ENCODE measurements at regions not wholly inside any gene's neighbourhood (a gene's known extent, or its start where the extent isn't known, plus 50 kb on each side); places are given as distances from the start of the nearest gene placed in this dataset.

- no peak for DNase-seq
- H3K4me3 ChIP-seq: no peak overlapping the region
- no peaks in the 10 kb centered on the region for H3K27me3 ChIP-seq
- no peaks in the 10 kb centered on the region for H3K9me3 ChIP-seq
- no peak for TF ChIP-seq CTCF (IDR thresholded peaks at IDR 0.05)
- no peaks in the 10 kb centered on the region for H3K36me3 ChIP-seq
- intact Hi-C loops (cut with DNase I): no loop called here
- WGBS, 3 donors: 75 to 78% (median 77%) methylated on average over 20 of the region's 20 CpGs
- no peak overlapping the region for H3K27ac ChIP-seq
- no peaks in the 10 kb centered on the region for H3K4me1 ChIP-seq (ENCODE audit: insufficient read depth)
Observed at GRCh38 chr22:49586244-49586748, 241.4 kb downstream of the BRD1 start.

- no peaks in the 10 kb centered on the region for H3K4me1 ChIP-seq (ENCODE audit: insufficient read depth)
- DNase-seq: no peak
- no peak for TF ChIP-seq EP300 (IDR thresholded peaks at IDR 0.05)
- no peak for TF ChIP-seq POLR2A (IDR thresholded peaks at IDR 0.05)
- no peak for TF ChIP-seq CTCF (IDR thresholded peaks at IDR 0.05)
- WGBS, 3 donors: 71 to 82% (median 79%) methylated on average over 23 of the region's 23 CpGs
- no peaks in the 10 kb centered on the region for H3K9me3 ChIP-seq
- intact Hi-C loops (cut with DNase I): no loop called here
- no peak overlapping the region for H3K27ac ChIP-seq
- H3K27me3 ChIP-seq: no peaks in the 10 kb centered on the region
- H3K4me3 ChIP-seq: no peak overlapping the region
- H3K36me3 ChIP-seq: no peaks in the 10 kb centered on the region
Observed at GRCh38 chr22:49585461-49586243, 242.0 kb downstream of the BRD1 start.

- TF ChIP-seq CTCF (IDR thresholded peaks at IDR 0.05): no peak
- Histone ChIP-seq H3K9me3 (no peaks in the 10 kb centered on the region), H3K27me3 (no peaks in the 10 kb centered on the region), H3K27ac (no peak overlapping the region), H3K4me1 (ENCODE audit: insufficient read depth) (no peaks in the 10 kb centered on the region), H3K36me3 (no peaks in the 10 kb centered on the region), H3K4me3 (no peak overlapping the region)
- intact Hi-C loops (cut with DNase I): no loop called here
- 87 to 89% (median 89%) methylated on average over 26 of the region's 26 CpGs for WGBS, 3 donors
- DNase-seq: no peak
Observed at GRCh38 chr22:49583886-49584505, 243.7 kb downstream of the BRD1 start.

- intact Hi-C loops (cut with DNase I): no loop called here
- no peaks in the 10 kb centered on the region for H3K36me3 ChIP-seq
- H3K4me3 ChIP-seq: no peak overlapping the region
- no peaks in the 10 kb centered on the region for H3K4me1 ChIP-seq (ENCODE audit: insufficient read depth)
- H3K9me3 ChIP-seq: no peaks in the 10 kb centered on the region
- WGBS, 3 donors: 67 to 87% (median 76%) methylated on average over 11 of the region's 11 CpGs
- DNase-seq: no peak
- TF ChIP-seq POLR2A (IDR thresholded peaks at IDR 0.05): no peak
- TF ChIP-seq CTCF (IDR thresholded peaks at IDR 0.05): no peak
- no peak overlapping the region for H3K27ac ChIP-seq
- no peaks in the 10 kb centered on the region for H3K27me3 ChIP-seq
Observed at GRCh38 chr22:49583341-49583740, 244.3 kb downstream of the BRD1 start.
